ENCODE measurements at regions not wholly inside any gene's neighbourhood (a gene's known extent, or its start where the extent isn't known, plus 50 kb on each side); places are given as distances from the start of the nearest gene placed in this dataset.

DNA sequence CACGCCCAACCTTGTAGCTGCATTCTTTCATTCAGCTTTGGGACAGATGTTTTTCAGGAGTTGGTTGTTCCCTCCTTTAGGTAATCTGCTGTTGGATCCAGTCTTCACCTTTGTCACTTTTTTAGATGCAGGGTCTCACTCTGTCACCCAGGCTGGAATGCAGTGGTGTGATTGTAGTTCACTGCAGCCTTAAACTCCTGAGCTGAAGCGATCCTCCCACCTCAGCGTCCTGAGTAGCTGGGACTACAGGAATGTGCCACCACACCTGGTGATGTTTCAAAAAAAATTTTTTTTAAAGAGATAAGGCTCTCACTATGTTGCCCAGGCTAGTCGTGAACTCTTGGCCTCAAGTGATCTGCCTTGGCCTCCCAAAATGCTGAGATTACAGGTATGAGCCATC, 164.3 kb downstream of the KTN1 start:
- WGBS, 2 donors = 96 to 98% methylated on average over 4 of the region's 4 CpGs
- Histone ChIP-seq H3K4me1 (peaks cover 12 to 14% of the 10 kb centered on the region in 2 donors), H3K27me3 (no peaks in the 10 kb centered on the region), H3K27ac (no peak overlapping the region), H3K9me3 (no peaks in the 10 kb centered on the region), H3K36me3 (no peaks in the 10 kb centered on the region), H3K4me3 (replicated peaks in 1 of 3) (no peak overlapping the region)
- TF ChIP-seq, protein P1, sequence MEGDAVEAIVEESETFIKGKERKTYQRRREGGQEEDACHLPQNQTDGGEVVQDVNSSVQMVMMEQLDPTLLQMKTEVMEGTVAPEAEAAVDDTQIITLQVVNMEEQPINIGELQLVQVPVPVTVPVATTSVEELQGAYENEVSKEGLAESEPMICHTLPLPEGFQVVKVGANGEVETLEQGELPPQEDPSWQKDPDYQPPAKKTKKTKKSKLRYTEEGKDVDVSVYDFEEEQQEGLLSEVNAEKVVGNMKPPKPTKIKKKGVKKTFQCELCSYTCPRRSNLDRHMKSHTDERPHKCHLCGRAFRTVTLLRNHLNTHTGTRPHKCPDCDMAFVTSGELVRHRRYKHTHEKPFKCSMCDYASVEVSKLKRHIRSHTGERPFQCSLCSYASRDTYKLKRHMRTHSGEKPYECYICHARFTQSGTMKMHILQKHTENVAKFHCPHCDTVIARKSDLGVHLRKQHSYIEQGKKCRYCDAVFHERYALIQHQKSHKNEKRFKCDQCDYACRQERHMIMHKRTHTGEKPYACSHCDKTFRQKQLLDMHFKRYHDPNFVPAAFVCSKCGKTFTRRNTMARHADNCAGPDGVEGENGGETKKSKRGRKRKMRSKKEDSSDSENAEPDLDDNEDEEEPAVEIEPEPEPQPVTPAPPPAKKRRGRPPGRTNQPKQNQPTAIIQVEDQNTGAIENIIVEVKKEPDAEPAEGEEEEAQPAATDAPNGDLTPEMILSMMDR (IDR thresholded peaks at IDR 0.05) = no peak
- intact Hi-C loops (cut with DNase I) = no loop called here
- DNase-seq = no peak

DNA sequence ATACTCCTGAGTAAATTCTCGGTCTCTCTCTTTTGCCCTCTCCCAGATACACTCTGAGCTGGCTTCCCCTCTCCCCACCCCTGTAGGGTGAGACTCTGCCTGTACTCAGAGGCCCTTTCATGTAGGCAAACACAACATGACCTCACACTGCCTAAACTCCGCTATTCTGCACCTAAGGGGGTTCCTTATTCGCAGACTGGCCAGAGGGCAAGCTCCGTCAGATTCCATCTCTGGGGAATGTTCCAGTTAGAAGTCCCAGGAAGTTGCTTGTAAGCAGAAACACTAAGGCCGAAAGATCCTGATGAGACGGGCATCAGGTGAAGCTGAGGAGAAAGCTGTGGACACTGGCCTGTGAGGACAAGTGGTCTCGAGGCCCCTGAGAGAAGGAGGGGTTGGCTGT, 165.9 kb downstream of the KTN1 start:
- WGBS, 2 donors = 89 to 97% methylated on average over 6 to 7 of the region's 7 CpGs
- no peak overlapping the region for H3K27ac ChIP-seq
- H3K9me3 ChIP-seq = no peaks in the 10 kb centered on the region
- no peaks in the 10 kb centered on the region for H3K27me3 ChIP-seq
- intact Hi-C loops (cut with DNase I) = no loop called here
- no peak for DNase-seq
- H3K4me3 ChIP-seq (replicated peaks in 1 of 3) = no peak overlapping the region
- peaks cover 0 to 3% of the 10 kb centered on the region in 2 donors for H3K4me1 ChIP-seq
- TF ChIP-seq, protein P1 (IDR thresholded peaks at IDR 0.05) = no peak
- no peak for TF ChIP-seq POLR2A (IDR thresholded peaks at IDR 0.05)
- no peaks in the 10 kb centered on the region for H3K36me3 ChIP-seq

DNA sequence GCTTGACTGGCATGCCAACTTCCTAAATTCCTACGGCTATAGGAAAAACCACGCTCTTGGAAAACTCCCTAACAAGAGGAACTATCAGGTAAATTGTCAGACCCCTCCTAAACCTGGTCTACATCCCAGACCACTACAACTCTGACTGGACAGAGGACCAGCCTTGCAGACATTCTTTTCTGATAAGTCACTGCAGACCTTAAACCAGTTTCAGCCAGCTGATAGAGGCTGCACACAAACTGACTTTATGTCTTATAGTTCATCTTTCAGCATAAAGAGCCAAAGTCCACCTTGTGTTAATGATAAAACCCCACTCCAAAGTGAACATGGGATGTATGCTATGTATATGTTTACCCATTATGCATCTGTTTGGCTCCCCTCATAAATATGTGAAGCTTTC, 166.6 kb downstream of the KTN1 start:
- Histone ChIP-seq H3K36me3 (no peaks in the 10 kb centered on the region), H3K4me3 (replicated peaks in 1 of 3) (no peak overlapping the region), H3K27ac (no peak overlapping the region), H3K9me3 (no peaks in the 10 kb centered on the region), H3K4me1 (no peaks in the 10 kb centered on the region), H3K27me3 (no peaks in the 10 kb centered on the region)
- 88 to 98% methylated on average over 2 of the region's 2 CpGs for WGBS, 2 donors
- intact Hi-C loops (cut with DNase I) = no loop called here
- no peak for TF ChIP-seq POLR2A (IDR thresholded peaks at IDR 0.05)
- TF ChIP-seq, protein P1 (IDR thresholded peaks at IDR 0.05) = no peak
- no peak for DNase-seq

DNA sequence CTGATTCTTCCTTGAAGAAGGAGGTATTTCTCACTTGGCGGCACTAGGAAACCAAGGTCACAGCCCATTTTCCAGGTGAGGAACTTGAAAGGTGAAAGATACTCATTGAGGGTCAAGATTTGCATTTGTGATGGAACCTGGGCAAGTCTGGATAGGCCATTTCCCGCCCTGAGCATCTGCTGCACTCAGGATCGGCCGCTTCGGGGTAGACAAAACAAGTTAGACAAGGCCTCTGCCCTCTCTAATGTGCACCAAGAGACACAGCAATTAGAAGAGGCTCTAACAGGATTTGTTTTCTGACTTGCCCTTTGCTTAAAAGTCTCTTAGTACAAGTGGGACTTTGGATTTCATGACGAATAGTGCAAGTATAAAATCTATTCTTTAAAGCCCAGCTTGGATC, 167.2 kb downstream of the KTN1 start:
- Histone ChIP-seq H3K4me1 (no peaks in the 10 kb centered on the region), H3K9me3 (no peaks in the 10 kb centered on the region), H3K4me3 (replicated peaks in 1 of 3) (no peak overlapping the region), H3K27ac (no peak overlapping the region), H3K27me3 (no peaks in the 10 kb centered on the region), H3K36me3 (no peaks in the 10 kb centered on the region)
- 84 to 89% methylated on average over 6 of the region's 6 CpGs for WGBS, 2 donors
- no peak for TF ChIP-seq POLR2A (IDR thresholded peaks at IDR 0.05)
- TF ChIP-seq, protein P1 (IDR thresholded peaks at IDR 0.05) = no peak
- intact Hi-C loops (cut with DNase I) = no loop called here
- no peak for DNase-seq

DNA sequence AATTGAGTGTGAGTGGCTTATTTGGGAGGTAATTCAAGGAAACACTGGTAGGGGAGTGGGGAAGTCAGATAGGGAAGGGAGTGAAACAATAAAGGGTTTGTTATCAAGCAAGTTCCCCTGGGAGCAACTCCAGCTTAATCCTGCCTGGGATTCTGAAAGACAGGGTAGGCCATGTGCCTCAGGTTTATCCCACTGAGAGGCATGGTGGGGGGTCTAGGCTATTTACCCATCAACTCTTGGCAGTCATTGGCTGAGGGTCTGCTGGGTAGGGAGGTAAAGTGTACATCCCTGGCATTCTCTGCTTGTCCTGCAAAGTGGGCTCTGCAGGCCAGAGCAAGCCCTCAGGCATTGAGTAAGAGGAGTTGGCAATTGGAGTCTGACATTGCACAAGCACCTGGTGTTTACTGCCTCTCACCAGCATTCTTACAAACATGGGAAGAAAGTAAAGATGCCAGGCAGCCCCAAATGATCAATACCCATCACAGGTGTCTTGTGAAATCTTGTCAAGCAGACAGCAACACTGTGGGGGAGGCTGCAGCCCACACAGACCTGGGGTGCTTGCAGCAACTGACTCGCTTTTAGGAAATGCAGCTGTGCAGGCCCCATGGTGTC, 169.3 kb downstream of the KTN1 start:
- TF ChIP-seq, protein P1 (IDR thresholded peaks at IDR 0.05) = no peak
- no peak for TF ChIP-seq POLR2A (IDR thresholded peaks at IDR 0.05)
- Histone ChIP-seq H3K36me3 (no peaks in the 10 kb centered on the region), H3K4me1 (peaks cover 10 to 15% of the 10 kb centered on the region in 2 donors), H3K27ac (no peak overlapping the region), H3K9me3 (no peaks in the 10 kb centered on the region), H3K4me3 (replicated peaks in 1 of 3) (no peak overlapping the region), H3K27me3 (no peaks in the 10 kb centered on the region)
- intact Hi-C loops (cut with DNase I) = no loop called here
- no peak for DNase-seq
- WGBS, 2 donors = 96 to 100% methylated on average over 1 of the region's 1 CpG

All from thyroid gland (tissue), 4 donors.